Left ventricle myocardium inferior (tissue), 1 donor: ENCODE measurements at regions not wholly inside any gene's neighbourhood (a gene's known extent, or its start where the extent isn't known, plus 50 kb on each side); places are given as distances from the start of the nearest gene placed in this dataset.

Source experiments
- DNase-seq: peaks from one replicate; pipeline ENCODE4 v3.0.0-alpha.2; 2020
- H3K27ac ChIP-seq: fragments of 200-600 bp; replicated peaks from 2 replicates; pipeline ENCODE4 v1.8.0; 2021
- H3K27me3 ChIP-seq: fragments of 200-600 bp; 2 replicates; pipeline ENCODE4 v1.8.0; 2021; ENCODE audit warnings: low read depth
- H3K36me3 ChIP-seq: fragments of 200-600 bp; 2 replicates; pipeline ENCODE4 v1.8.0; 2021
- H3K4me1 ChIP-seq: fragments of 200-600 bp; 2 replicates; pipeline ENCODE4 v1.8.0; 2021
- H3K4me3 ChIP-seq: fragments of 200-600 bp; 2 replicates; pipeline ENCODE4 v1.8.0; 2021; ENCODE audit warnings: mild to moderate bottlenecking, moderate library complexity
- H3K9me3 ChIP-seq: fragments of 200-600 bp; replicated peaks from 2 replicates; pipeline ENCODE4 v1.8.0; 2021
- intact Hi-C: fragments of 100-400 bp; cut with micrococcal nuclease; formaldehyde crosslinking; loops from one replicate; pipeline ENCODE4 v1.11.0; 2022
- TF ChIP-seq, protein P1 (sequence below): fragments of 200-600 bp; IDR thresholded peaks from 2 replicates; pipeline ENCODE4 v1.8.0; 2021; ENCODE audit warnings: antibody characterized with exemption, mild to moderate bottlenecking, borderline replicate concordance
- donor health status: DM: no; HTN: yes; CAD: no; lungs with severe emphysema.

DNA sequence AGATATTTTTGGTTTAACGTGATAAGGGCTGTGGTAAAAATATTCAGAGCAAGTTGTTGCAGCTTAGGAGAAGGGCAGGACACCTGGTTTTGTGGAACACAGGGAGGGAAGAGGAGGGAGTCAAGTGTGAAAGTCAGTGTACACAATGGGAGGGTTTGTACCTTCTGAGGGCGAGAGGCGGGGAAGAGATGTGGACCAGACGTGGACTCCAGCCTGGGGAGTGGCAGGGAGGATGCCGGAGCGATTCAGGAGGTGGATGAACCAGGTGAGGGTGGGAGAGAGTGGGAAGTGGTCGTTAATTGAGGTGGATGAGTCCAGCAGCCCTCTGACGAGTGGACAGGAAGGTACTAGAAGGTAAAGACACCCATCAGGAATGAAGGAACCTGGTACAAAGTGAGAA lies 52.2 kb upstream of the IRF2BP2 start:
- no peak for DNase-seq
- TF ChIP-seq, protein P1, sequence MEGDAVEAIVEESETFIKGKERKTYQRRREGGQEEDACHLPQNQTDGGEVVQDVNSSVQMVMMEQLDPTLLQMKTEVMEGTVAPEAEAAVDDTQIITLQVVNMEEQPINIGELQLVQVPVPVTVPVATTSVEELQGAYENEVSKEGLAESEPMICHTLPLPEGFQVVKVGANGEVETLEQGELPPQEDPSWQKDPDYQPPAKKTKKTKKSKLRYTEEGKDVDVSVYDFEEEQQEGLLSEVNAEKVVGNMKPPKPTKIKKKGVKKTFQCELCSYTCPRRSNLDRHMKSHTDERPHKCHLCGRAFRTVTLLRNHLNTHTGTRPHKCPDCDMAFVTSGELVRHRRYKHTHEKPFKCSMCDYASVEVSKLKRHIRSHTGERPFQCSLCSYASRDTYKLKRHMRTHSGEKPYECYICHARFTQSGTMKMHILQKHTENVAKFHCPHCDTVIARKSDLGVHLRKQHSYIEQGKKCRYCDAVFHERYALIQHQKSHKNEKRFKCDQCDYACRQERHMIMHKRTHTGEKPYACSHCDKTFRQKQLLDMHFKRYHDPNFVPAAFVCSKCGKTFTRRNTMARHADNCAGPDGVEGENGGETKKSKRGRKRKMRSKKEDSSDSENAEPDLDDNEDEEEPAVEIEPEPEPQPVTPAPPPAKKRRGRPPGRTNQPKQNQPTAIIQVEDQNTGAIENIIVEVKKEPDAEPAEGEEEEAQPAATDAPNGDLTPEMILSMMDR = no peak
- Histone ChIP-seq H3K4me1 (peaks cover 11% of the 10 kb centered on the region), H3K4me3 (no peak overlapping the region), H3K27ac (no peak overlapping the region), H3K36me3 (no peaks in the 10 kb centered on the region), H3K27me3 (no peaks in the 10 kb centered on the region), H3K9me3 (peaks cover 7% of the 10 kb centered on the region)
- intact Hi-C loops = no loop called here

DNA sequence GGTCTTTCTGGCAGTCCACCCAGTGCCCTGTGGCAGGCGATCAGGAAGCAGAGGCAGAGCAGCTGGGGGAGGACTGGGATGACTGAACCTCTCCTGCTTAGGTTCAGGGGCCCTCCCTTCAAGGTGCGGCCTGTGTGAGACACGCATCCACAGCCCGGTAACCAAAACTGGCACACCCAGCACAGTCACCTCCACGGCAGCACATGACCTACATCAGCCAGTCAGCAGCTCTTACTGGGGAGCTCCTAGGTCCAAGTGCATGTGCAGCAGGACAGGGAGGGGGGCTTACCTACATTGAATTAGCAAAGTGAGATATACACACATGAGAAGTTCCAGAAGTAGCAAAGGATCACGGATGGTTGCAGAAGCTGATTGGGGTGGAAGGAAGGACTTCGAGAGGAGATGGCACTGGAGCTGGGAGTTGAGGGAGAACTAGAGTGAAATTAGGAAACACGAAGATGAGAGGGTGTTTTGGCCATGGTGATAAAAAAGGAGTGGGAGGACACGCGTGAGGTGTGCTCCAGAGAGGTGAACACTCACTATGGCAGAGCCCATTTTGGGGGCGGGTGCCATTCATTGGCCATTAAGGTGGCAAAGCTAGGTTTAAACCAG lies 51.4 kb upstream of the IRF2BP2 start:
- intact Hi-C loops = no loop called here
- Histone ChIP-seq H3K4me1 (peaks cover 14% of the 10 kb centered on the region), H3K27ac (no peak overlapping the region), H3K27me3 (no peaks in the 10 kb centered on the region), H3K36me3 (no peaks in the 10 kb centered on the region), H3K4me3 (no peak overlapping the region), H3K9me3 (no peaks in the 10 kb centered on the region)
- TF ChIP-seq, protein P1 = no peak
- no peak for DNase-seq

DNA sequence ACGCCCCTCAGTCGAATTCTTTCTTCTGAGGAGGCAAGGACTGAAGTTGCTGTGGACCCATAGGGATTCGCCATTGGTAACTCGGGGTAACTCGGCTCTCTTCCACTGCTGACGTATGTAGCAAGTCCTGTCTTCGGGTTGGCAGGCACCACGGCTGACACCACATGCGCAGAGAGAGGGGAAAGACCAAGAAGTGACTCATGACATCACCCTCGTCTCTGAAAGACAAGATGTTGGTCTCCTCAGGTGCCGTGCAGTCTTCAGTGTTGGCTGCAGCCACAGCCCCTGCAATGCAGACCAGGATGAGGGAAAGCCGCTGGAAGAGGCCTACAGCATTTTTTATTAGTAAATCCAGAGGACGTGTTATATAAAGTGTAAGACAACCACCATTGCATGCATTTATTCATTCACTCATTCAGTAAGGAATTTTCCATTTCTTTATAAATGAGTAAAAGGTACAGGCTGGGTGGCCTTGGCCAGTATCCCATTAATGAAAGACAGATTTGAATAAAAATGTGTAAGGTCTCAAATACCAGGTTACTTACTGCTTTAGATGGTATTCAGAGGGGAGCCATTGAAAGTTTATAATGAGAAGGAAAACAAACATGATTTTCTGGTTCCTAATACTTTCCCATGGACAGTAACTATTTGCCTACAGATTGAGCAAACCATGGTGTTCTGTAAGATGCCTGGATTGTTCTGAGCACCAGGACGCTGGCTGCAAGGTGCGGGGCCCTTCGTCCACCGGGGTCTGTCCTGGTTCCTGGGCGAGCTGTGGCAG lies 50.7 kb upstream of the IRF2BP2 start:
- intact Hi-C loops = no loop called here
- TF ChIP-seq, protein P1 = no peak
- DNase-seq = no peak

More for the DNA sequence above, 50.7 kb upstream of the IRF2BP2 start:
- H3K27ac ChIP-seq = no peak overlapping the region
- no peaks in the 10 kb centered on the region for H3K9me3 ChIP-seq
- no peaks in the 10 kb centered on the region for H3K27me3 ChIP-seq
- no peaks in the 10 kb centered on the region for H3K36me3 ChIP-seq
- no peak overlapping the region for H3K4me3 ChIP-seq
- H3K4me1 ChIP-seq = peaks cover 14% of the 10 kb centered on the region
